GM18951 (cell line): ENCODE measurements at regions not wholly inside any gene's neighbourhood (a gene's known extent, or its start where the extent isn't known, plus 50 kb on each side); places are given as distances from the start of the nearest gene placed in this dataset.
"Not testable (repeated sequence)": the region's sequence is repeated elsewhere in the genome, so short reads cannot be mapped to it uniquely, and the experiment has no call there.

Source experiments
- POLR2A ChIP-seq: IDR thresholded peaks from 4 replicates; pipeline ENCODE4 v1.6.1; 2011; ENCODE audit warnings: mild to moderate bottlenecking; ENCODE audit not compliant: insufficient read length, insufficient read depth; ENCODE audit errors: extremely low read depth
- in situ Hi-C: fragments of 300-500 bp; cut with MboI; formaldehyde crosslinking; loops from one replicate; pipeline ENCODE4 v1.12.0; 2022; ENCODE audit warnings: low sequenced_read_pairs, mixed read lengths, inconsistent platforms; ENCODE audit not compliant: unreplicated experiment

DNA sequence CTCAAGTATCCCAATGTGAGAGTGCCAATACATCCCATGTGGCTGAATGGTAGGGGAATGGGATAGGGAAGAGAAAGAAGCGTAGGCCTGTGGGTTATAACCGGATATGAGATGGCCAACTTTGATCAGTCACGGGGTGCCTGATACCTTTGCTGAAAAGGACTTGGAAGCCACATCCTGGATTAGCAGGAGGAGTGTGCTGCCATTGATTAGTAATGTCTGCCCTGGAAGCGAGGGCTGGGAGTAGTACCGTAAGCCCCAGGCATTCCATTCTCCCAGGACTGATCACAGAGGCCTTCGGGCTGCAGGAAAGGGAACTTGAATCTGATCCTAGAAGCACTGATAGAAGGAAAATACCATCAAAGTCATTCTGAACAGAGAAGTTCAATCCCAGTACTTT lies 218.5 kb downstream of the TFCP2L1 start:
- no peak for TF ChIP-seq POLR2A
- in situ Hi-C loops: no loop called here

DNA sequence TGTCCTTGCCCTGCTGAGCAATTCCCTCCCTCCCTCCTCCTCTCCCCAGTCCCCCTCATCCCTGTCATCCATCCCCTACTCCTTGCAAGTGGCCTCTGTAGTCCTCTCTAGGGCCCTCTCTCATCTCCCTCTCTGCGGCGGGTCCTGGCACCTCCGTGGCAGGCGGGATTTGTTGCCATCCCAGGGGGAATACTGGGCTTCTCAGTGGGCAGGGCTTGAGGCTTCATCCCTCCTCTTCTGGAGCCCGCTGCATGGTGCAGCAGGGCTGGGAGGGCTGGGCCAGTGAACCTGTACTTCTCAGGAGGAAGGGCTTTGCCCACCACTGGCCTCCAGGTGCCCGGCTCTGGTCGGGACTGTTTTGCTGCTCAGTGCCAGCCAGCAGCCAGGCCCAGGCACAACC lies 216.2 kb downstream of the TFCP2L1 start:
- in situ Hi-C loops: no loop called here
- no peak for TF ChIP-seq POLR2A

DNA sequence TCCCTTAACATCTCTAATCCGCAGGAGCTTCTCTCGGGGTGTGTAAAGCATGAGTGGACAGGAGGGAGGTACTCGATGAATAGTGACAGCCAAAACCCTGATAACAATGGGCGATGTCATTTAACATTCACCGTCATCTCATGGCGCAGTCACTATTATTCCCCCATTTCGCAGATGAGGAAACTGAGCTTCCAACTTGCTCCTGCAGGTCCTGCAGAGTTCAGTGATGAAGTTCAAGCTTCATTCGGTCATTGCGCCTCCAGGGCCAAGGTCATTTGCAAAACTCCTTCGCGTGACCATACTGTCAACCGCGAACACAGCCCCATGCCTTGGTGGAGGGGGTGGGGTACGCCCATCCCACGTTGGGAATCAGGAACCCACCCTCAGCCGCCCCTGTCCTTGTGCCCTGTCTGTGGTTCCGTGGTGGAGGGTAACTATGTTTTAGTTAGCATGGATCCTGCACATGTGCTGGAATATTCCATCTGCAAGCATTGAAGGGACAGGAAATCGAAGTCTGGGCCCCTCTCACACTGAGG lies 215.5 kb downstream of the TFCP2L1 start:
- no peak for TF ChIP-seq POLR2A
- in situ Hi-C loops: no loop called here

DNA sequence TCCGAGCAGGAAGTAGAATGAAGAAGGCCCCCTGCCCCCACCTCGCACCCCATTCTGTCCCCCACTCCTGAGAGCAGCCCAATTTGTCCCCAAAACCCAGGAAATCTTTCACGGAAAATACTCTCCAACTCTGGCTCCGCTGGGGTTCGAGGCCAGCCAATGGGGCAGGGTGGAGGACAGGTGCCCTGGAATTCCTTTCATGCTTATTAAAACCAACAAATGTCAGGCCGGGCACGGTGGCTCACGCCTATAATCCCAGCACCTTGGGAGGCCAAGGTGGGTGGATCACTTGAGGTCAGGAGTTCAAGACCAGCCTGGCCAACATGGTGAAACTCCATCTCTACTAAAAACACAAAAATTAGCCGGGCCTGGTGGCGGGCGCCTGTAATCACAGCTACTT lies 214.9 kb downstream of the TFCP2L1 start:
- in situ Hi-C loops: not testable (repeated sequence)

DNA sequence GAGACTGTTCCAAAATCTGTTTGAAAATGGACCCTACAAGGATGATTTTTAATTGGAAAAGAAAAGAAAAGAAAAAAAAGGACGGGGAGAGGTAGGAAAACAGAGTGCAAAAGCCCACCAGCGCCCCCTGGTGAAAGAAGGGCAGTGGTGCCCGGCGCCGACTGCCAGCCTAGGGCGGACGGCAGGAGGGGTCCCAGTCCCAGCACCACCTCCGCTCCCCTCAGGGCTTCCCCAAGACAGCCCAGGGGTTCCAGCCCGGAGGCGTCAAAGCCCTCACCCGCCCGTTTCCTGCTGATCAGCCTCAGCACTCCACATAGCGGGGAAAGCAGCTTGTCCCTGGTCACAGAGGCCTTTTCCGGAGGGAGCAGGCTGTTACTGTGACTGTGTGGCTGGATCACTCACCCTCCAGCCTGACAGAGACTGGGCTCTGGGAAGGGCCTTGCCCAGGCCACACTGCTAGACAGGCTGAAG lies 213.9 kb downstream of the TFCP2L1 start:
- in situ Hi-C loops: no loop called here
- no peak for TF ChIP-seq POLR2A

DNA sequence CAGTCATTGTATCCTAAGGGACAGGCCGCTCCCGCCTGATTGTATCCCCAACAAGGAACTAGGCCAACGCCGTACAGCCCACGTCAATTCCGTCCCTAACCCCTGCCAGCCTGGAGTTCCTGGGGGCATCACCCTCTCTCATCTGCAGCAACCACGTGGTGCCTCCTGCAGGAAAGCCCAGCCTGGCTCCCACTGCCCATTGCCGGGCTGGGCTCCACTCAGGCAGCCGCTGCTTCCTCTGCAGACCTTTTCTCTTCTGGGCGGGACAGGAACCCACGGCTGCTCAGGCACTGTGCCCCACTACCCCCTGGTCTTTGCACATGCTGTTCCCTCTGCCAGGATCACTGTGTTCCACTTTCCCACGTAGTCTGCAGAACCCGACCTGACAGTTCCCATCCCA lies 212.2 kb downstream of the TFCP2L1 start:
- in situ Hi-C loops: no loop called here
- no peak for TF ChIP-seq POLR2A

DNA sequence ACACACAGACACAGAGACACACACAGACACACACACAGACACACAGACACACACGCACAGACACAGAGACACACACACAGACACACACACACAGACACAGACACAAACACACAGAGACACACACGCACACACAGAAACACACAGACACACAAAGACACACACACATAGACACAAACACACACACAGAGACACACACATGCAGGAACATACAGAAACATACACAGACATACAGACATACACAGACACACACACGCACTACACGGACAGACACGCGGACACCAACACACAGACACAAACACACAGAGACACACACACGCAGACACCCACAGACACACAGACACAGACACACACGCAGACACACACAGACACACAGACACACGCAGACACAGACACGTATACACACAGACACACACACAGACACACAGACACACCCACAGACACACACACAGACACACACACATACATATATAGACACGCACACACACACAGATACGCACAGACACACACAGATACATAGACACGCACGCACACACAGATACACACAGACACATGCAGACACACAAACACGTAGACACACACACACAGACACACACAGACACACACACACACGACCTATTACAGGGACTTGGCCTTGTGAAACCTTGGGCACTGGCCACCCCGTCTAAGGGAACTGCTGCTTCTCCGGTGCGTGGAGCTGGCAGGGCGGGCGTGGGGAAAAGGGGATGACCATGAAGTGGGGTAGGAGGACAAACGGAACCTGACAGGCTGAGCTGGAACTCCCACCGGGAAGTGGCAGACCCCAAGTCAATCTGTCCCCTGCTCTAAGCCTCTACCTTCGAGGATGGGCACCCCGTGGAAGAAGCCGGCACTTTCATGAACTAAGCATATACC lies 211.4 kb downstream of the TFCP2L1 start:
- TF ChIP-seq POLR2A: no peak
- in situ Hi-C loops: no loop called here

DNA sequence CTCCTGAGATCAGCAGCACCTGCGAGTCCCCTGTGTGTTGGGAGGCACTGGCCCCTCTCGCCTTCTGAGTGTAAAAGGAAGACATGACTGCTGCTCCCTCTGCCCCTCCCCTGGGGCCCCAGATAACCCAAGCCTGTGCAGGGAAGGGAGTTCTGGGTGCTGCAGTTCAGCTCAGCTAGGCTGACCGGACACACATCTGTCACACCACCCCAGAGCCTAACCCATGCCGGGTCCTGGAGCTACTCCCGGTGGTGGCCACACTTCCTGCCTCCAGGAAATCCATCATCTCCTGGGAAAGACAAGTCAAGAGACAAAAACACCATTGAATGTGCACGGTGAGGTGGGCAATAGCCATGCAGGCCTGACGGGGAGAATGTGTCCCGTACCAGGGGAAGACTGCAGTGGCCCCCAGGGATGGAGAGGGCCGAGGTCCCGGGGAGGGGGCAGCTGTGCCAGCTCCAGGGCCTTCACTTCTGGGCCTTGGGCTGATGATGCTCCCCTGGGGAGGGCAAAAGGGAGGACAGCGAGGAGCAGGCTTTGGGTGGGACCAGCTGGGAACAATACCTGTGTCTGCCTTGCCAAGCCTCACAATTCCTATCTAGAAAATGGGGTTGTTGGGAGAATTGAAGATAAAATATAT lies 210.6 kb downstream of the TFCP2L1 start:
- in situ Hi-C loops: no loop called here

DNA sequence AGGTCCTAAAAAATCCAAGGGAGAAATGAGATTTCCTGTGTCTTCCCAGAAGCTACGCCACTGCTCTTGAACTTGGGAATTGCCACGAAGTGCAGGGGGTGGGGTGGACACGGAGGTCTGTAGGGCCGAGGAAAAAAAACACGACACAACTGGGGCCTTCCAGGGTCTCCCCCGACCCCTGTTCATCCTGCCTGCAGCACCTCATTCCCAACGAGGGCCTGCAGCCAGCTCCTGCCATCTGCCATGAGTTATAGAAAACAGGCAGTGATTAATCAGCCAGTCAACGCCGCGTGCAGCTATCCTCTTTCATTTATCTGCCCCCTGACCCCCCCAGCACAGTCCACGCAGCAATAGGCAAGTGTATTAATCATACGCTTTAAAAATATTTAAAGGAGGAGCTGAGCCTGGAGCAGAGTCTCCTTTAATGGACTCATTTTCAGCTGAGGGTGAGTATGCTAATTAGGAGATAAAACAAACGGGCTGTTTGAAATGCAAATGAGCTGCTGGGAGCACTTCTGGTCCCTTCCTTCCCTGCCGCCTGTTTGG lies 209.9 kb downstream of the TFCP2L1 start:
- in situ Hi-C loops: loop anchor here (25.0 kb wide), 1 partner anchor 637 kb away; no protein-coding TSS in a partner anchor
- TF ChIP-seq POLR2A: peak; percentile 84

More for the DNA sequence above, 210.6 kb downstream of the TFCP2L1 start:
- no peak for TF ChIP-seq POLR2A

DNA sequence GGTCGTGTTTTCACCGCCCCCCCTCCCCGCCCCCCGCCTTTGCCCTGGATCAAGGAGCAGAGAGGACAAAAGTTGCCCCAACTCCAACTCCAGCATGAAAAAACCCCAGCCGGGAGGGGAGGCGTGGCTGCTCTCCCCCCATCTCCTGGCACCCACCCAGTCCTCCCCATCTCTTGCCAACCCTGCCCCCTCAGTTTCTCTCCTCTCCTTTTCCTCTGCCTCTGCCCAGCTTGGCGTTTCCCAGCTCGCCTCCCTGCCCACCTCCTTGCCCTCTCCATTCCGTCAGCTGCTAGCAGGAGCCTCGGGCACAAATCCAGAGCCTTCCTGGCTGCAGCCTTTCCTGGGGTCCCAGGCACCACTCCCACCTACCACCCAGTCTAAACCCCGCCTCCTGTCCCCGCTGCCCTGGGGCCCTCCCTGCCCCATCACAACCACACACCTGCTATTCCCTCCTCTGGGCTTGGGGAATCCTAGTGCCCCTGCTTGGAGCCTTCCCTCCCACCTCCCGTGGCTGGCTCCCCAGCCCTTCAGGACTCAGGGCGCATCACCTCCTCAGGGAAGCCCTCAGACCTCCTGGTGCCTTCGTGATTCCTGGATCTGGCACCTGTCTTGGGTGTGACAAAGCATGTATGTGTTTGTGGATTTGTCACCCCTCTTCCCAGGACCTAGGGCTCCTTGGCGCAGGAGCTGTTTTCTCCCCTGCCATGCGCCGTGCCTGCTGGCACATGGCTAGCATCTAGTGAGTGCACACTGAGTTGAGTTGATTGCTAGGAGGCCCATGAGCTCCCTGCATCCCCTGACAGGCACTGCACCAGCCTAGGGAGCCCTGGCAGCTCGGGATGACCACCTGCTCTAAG lies 209.1 kb downstream of the TFCP2L1 start:
- in situ Hi-C loops: loop anchor here (25.0 kb wide), 1 partner anchor 636 kb away; no protein-coding TSS in a partner anchor
- no peak for TF ChIP-seq POLR2A

DNA sequence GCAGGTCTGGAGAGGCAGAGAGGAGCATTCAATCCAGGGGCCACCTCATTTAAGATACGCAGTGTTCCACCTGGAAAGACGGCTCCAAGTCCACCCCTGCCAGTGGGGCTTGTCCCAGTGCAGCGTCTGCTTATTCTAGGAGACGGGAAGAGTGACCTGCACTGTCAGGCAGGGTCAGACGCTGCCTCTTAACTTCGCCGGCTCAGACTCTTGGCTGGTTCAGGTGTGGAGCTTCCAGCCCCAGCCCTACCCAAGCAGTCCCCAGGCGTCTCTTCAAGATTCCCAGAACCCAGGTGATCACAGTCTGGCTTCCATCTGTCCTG lies 208.5 kb downstream of the TFCP2L1 start:
- in situ Hi-C loops: loop anchor here (25.0 kb wide), 1 partner anchor 636 kb away; no protein-coding TSS in a partner anchor
- no peak for TF ChIP-seq POLR2A

DNA sequence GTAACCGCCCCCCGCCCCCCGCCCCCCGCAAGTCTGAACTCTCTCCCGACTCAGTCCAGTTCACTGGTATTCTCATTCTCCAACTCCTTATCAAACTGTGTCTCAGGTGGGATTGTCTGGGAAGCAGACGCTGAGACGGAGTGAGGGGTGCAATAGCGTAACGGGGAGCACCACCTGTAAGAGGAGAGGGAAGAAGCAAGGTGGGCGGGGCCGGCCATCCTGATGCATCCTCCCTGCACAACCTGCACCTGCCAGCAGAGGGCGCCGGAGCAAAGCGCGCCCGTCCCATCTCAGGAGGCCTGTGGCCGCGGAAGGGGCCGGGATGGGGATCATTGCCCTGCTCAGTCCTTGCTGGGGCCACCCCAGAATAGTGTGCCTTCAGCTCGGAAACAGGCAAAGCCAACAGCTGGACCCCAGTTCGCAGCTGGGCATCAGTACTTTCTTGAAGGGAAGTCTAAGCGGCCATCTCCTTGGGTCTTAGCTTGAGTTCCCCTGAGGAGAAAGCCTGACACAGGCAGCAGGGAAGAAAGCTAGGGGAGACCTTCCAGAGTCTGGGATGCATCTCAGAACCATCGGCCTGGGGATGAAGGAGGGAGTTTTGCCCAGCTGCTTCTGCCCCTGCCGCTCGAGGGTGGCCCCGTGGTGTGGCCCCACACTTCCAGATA lies 208.0 kb downstream of the TFCP2L1 start:
- no peak for TF ChIP-seq POLR2A
- in situ Hi-C loops: loop anchor here (25.0 kb wide), 1 partner anchor 635 kb away; no protein-coding TSS in a partner anchor
